Endodermal cell (in vitro differentiated cells): ENCODE measurements at regions not wholly inside any gene's neighbourhood (a gene's known extent, or its start where the extent isn't known, plus 50 kb on each side); places are given as distances from the start of the nearest gene placed in this dataset.

ENCODE experiments used
- DNase-seq: peaks from one replicate; pipeline ENCODE4 v3.0.0-alpha.2; 2017
- H3K27ac ChIP-seq: 2 replicates; pipeline ENCODE4 v1.5.1; 2013; ENCODE audit warnings: mild to moderate bottlenecking, low read depth, low read length, moderate library complexity
- H3K27me3 ChIP-seq: 2 replicates; pipeline ENCODE4 v1.6.1; 2013; ENCODE audit warnings: mild to moderate bottlenecking, low read length, moderate library complexity; ENCODE audit not compliant: insufficient read depth, control insufficient read depth, poor library complexity, severe bottlenecking
- H3K36me3 ChIP-seq: 2 replicates; pipeline ENCODE4 v1.7.0; 2013; ENCODE audit warnings: mild to moderate bottlenecking, low read length, moderate library complexity; ENCODE audit not compliant: control insufficient read depth, insufficient read depth
- H3K4me1 ChIP-seq: one replicate; pipeline ENCODE4 v1.7.0; 2013; ENCODE audit warnings: low read length; ENCODE audit not compliant: control insufficient read depth, insufficient read depth
- H3K4me3 ChIP-seq: 2 replicates; pipeline ENCODE4 v1.5.1; 2013; ENCODE audit warnings: mild to moderate bottlenecking, low read length, moderate library complexity
- H3K9ac ChIP-seq: 2 replicates; pipeline ENCODE4 v1.6.1; 2013; ENCODE audit warnings: mild to moderate bottlenecking, low read length, moderate library complexity; ENCODE audit not compliant: poor library complexity, severe bottlenecking; ENCODE audit errors: extremely low read depth
- H3K9me3 ChIP-seq: 2 replicates; pipeline ENCODE4 v1.6.1; 2013; ENCODE audit warnings: mild to moderate bottlenecking, low read length, moderate library complexity; ENCODE audit not compliant: control insufficient read depth
- H3K27ac Mint-ChIP-seq: 2 replicates; pipeline ENCODE4 v1.8.0; 2020; ENCODE audit warnings: mixed read lengths
- H3K27me3 Mint-ChIP-seq: 2 replicates; pipeline ENCODE4 v1.8.0; 2021; ENCODE audit warnings: mild to moderate bottlenecking, mixed read lengths; ENCODE audit not compliant: insufficient read depth
- H3K36me3 Mint-ChIP-seq: 2 replicates; pipeline ENCODE4 v1.8.0; 2020; ENCODE audit warnings: low read depth, mixed read lengths
- H3K4me1 Mint-ChIP-seq: 2 replicates; pipeline ENCODE4 v1.8.0; 2020; ENCODE audit warnings: mixed read lengths
- H3K4me3 Mint-ChIP-seq: 2 replicates; pipeline ENCODE4 v1.8.0; 2020; ENCODE audit warnings: mild to moderate bottlenecking, moderate library complexity, mixed read lengths
- H3K9me3 Mint-ChIP-seq: 2 replicates; pipeline ENCODE4 v1.8.0; 2020; ENCODE audit warnings: mild to moderate bottlenecking, mixed read lengths
- WGBS, 2 experiments: methylation state at CpG; one replicate each; pipeline versions ENCODE4 v1.1.5 to v1.1.7; 2013; ENCODE audit warnings: missing lambda C conversion rate in 2 of 2, mixed read lengths in 1 of 2; ENCODE audit not compliant: insufficient coverage in 1 of 2, insufficient read length in 1 of 2; 5-methylcytosine and 5-hydroxymethylcytosine counted together
- TF ChIP-seq, protein P1 (sequence below): fragments of 200-600 bp; sonication (generic); conservative IDR thresholded peaks from 2 replicates; pipeline ENCODE4 v1.5.0; 2021; ENCODE audit warnings: antibody characterized with exemption, mild to moderate bottlenecking

- TF ChIP-seq, protein P1, sequence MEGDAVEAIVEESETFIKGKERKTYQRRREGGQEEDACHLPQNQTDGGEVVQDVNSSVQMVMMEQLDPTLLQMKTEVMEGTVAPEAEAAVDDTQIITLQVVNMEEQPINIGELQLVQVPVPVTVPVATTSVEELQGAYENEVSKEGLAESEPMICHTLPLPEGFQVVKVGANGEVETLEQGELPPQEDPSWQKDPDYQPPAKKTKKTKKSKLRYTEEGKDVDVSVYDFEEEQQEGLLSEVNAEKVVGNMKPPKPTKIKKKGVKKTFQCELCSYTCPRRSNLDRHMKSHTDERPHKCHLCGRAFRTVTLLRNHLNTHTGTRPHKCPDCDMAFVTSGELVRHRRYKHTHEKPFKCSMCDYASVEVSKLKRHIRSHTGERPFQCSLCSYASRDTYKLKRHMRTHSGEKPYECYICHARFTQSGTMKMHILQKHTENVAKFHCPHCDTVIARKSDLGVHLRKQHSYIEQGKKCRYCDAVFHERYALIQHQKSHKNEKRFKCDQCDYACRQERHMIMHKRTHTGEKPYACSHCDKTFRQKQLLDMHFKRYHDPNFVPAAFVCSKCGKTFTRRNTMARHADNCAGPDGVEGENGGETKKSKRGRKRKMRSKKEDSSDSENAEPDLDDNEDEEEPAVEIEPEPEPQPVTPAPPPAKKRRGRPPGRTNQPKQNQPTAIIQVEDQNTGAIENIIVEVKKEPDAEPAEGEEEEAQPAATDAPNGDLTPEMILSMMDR, result no peak
- DNase-seq, result no peak
- Histone ChIP-seq H3K9me3 (no peaks in the 10 kb centered on the region), H3K27ac (no peak overlapping the region), H3K4me3 (no peak overlapping the region), H3K36me3 (no peaks in the 10 kb centered on the region), H3K27me3 (no peaks in the 10 kb centered on the region), H3K9ac (no peak overlapping the region), H3K4me1 (no peaks in the 10 kb centered on the region)
- no peaks in the 10 kb centered on the region for H3K27me3 Mint-ChIP-seq
- no peaks in the 10 kb centered on the region for H3K9me3 Mint-ChIP-seq
- H3K36me3 Mint-ChIP-seq, result no peaks in the 10 kb centered on the region
- no peak overlapping the region for H3K4me3 Mint-ChIP-seq
- no peak overlapping the region for H3K27ac Mint-ChIP-seq
- peaks cover 2% of the 10 kb centered on the region for H3K4me1 Mint-ChIP-seq
These were observed 987.0 kb downstream of the NR2F1-AS1 start for GRCh38 chr5:92594031-92594430.

DNA sequence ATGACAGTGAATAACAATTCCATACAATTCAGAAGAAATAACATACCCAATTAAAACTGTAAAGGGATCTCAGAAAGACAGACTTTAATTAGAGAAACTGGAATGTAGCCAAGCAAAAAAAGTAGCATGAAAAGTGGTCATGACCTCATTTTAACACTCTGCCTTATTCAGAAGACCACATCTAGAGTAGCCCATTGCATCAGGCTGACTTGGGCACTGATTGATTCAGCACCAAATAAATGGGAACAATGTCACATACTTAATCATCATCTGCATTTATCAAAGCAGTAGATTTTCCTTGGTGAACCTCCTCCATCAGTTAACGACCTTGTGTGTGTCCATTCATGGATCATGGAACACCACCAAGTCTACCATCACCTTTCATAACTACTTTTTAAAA is 992.1 kb downstream of the NR2F1-AS1 start:
- H3K4me3 Mint-ChIP-seq, result no peak overlapping the region
- no peaks in the 10 kb centered on the region for H3K27me3 ChIP-seq
- no peak overlapping the region for H3K27ac ChIP-seq
- H3K4me1 ChIP-seq, result no peaks in the 10 kb centered on the region
- TF ChIP-seq, protein P1, result no peak
- DNase-seq, result no peak
- peaks cover 5% of the 10 kb centered on the region for H3K9me3 Mint-ChIP-seq
- no peak overlapping the region for H3K9ac ChIP-seq
- no peaks in the 10 kb centered on the region for H3K36me3 ChIP-seq
- H3K4me3 ChIP-seq, result no peak overlapping the region
- H3K27me3 Mint-ChIP-seq, result no peaks in the 10 kb centered on the region
- no peaks in the 10 kb centered on the region for H3K9me3 ChIP-seq
- WGBS, 2 experiments, result 78% methylated on average over 1 of the region's 1 CpG; no CpG with 5 or more reads in 1 of the 2 experiments
- H3K27ac Mint-ChIP-seq, result no peak overlapping the region
- H3K4me1 Mint-ChIP-seq, result peaks cover 2% of the 10 kb centered on the region
- no peaks in the 10 kb centered on the region for H3K36me3 Mint-ChIP-seq

GRCh38 chr5:92581690-92582089 is 999.3 kb downstream of the NR2F1-AS1 start:
- no peak overlapping the region for H3K4me3 Mint-ChIP-seq
- H3K4me1 Mint-ChIP-seq, result no peaks in the 10 kb centered on the region
- no peaks in the 10 kb centered on the region for H3K27me3 ChIP-seq
- H3K9ac ChIP-seq, result no peak overlapping the region
- 94 to 100% methylated on average over 2 to 3 of the region's 3 CpGs for WGBS, 2 experiments
- H3K27ac Mint-ChIP-seq, result no peak overlapping the region
- no peak for DNase-seq
- no peak overlapping the region for H3K27ac ChIP-seq
- H3K27me3 Mint-ChIP-seq, result no peaks in the 10 kb centered on the region
- H3K9me3 ChIP-seq, result no peaks in the 10 kb centered on the region
- TF ChIP-seq, protein P1, result no peak
- H3K4me3 ChIP-seq, result no peak overlapping the region
- H3K36me3 ChIP-seq, result no peaks in the 10 kb centered on the region
- no peaks in the 10 kb centered on the region for H3K4me1 ChIP-seq
- H3K9me3 Mint-ChIP-seq, result peaks cover 8% of the 10 kb centered on the region
- no peaks in the 10 kb centered on the region for H3K36me3 Mint-ChIP-seq
